Neural progenitor cell (in vitro differentiated cells): ENCODE measurements at regions not wholly inside any gene's neighbourhood (a gene's known extent, or its start where the extent isn't known, plus 50 kb on each side); places are given as distances from the start of the nearest gene placed in this dataset.
A peak's percentile ranks its signal among the peaks of the same experiment; 100 is the strongest.

ENCODE experiments used
- DNase-seq: peaks from one replicate; pipeline ENCODE4 v3.0.0-alpha.2; 2016; ENCODE audit warnings: low spot score
- H2AFZ ChIP-seq: fragments of 200-600 bp; sonication (generic); replicated peaks from 2 replicates; pipeline ENCODE4 v1.6.1; 2016; ENCODE audit warnings: antibody characterized with exemption
- H3F3A ChIP-seq: fragments of 200-600 bp; sonication (generic); 2 replicates; pipeline ENCODE4 v1.6.1; 2016; ENCODE audit warnings: antibody characterized with exemption, low read depth
- H3K27ac ChIP-seq: fragments of 200-600 bp; sonication (generic); 2 replicates; pipeline ENCODE4 v1.5.1; 2016; ENCODE audit warnings: mild to moderate bottlenecking
- H3K27me3 ChIP-seq: fragments of 200-600 bp; sonication (generic); 2 replicates; pipeline ENCODE4 v1.6.1; 2016; ENCODE audit warnings: mild to moderate bottlenecking, moderate library complexity
- H3K36me3 ChIP-seq: fragments of 200-600 bp; sonication (generic); 2 replicates; pipeline ENCODE4 v1.5.1; 2016
- H3K4me1 ChIP-seq: fragments of 200-600 bp; sonication (generic); 2 replicates; pipeline ENCODE4 v1.6.1; 2016; ENCODE audit warnings: mixed run types
- H3K4me2 ChIP-seq: fragments of 200-600 bp; sonication (generic); 2 replicates; pipeline ENCODE4 v1.6.1; 2016
- H3K4me3 ChIP-seq: fragments of 200-600 bp; sonication (generic); 2 replicates; pipeline ENCODE4 v1.5.1; 2016
- H3K79me2 ChIP-seq: fragments of 200-600 bp; sonication (generic); 2 replicates; pipeline ENCODE4 v1.6.1; 2016; ENCODE audit warnings: low read depth
- H3K9ac ChIP-seq: fragments of 200-600 bp; sonication (generic); 2 replicates; pipeline ENCODE4 v1.6.1; 2016
- H3K9me3 ChIP-seq: fragments of 200-600 bp; sonication (generic); 2 replicates; pipeline ENCODE4 v1.5.1; 2016; ENCODE audit warnings: low read depth
- H4K20me1 ChIP-seq: fragments of 200-600 bp; sonication (generic); 2 replicates; pipeline ENCODE4 v1.6.1; 2016; ENCODE audit warnings: low read depth
- H3K27ac Mint-ChIP-seq: 3 replicates; pipeline ENCODE4 v1.8.0; 2021; ENCODE audit warnings: mixed read lengths
- H3K27me3 Mint-ChIP-seq: 2 replicates; pipeline ENCODE4 v1.8.0; 2022; ENCODE audit warnings: low read depth, mild to moderate bottlenecking, inconsistent platforms, moderate library complexity, mixed read lengths; ENCODE audit not compliant: insufficient read depth
- H3K36me3 Mint-ChIP-seq: 3 replicates; pipeline ENCODE4 v1.8.0; 2021; ENCODE audit warnings: mixed read lengths
- H3K4me1 Mint-ChIP-seq: 3 replicates; pipeline ENCODE4 v1.8.0; 2021; ENCODE audit warnings: mixed read lengths
- H3K4me3 Mint-ChIP-seq: 3 replicates; pipeline ENCODE4 v1.8.0; 2021; ENCODE audit warnings: mild to moderate bottlenecking, moderate library complexity, mixed read lengths
- H3K9me3 Mint-ChIP-seq: 3 replicates; pipeline ENCODE4 v1.8.0; 2020; ENCODE audit warnings: mixed read lengths
- CTCF ChIP-seq: fragments of 200-600 bp; sonication (generic); IDR thresholded peaks from 2 replicates; pipeline ENCODE4 v1.5.1; 2017; ENCODE audit warnings: antibody characterized with exemption, mild to moderate bottlenecking
- EZH2 ChIP-seq: fragments of 200-600 bp; sonication (generic); IDR thresholded peaks from 2 replicates; pipeline ENCODE4 v1.6.1; 2017; ENCODE audit warnings: antibody characterized with exemption, mild to moderate bottlenecking, moderate library complexity
- EZH2phosphoT487 ChIP-seq: fragments of 200-600 bp; sonication (generic); IDR thresholded peaks from 2 replicates; pipeline ENCODE4 v1.6.1; 2017; ENCODE audit warnings: antibody characterized with exemption

GRCh38 chr20:23152902-23153301, 66.8 kb upstream of the CD93 start:
- Histone ChIP-seq H3K36me3 (no peaks in the 10 kb centered on the region), H3K79me2 (no peaks in the 10 kb centered on the region), H3K4me2 (no peak overlapping the region), H3K4me3 (no peak overlapping the region), H3K9me3 (no peaks in the 10 kb centered on the region), H3K9ac (no peak overlapping the region), H4K20me1 (no peaks in the 10 kb centered on the region), H3K27me3 (no peaks in the 10 kb centered on the region), H3K4me1 (no peaks in the 10 kb centered on the region), H2AFZ (no peak overlapping the region), H3K27ac (no peak overlapping the region), H3F3A (no peaks in the 10 kb centered on the region)
- no peaks in the 10 kb centered on the region for H3K9me3 Mint-ChIP-seq
- no peak overlapping the region for H3K4me3 Mint-ChIP-seq
- H3K36me3 Mint-ChIP-seq, result no peaks in the 10 kb centered on the region
- DNase-seq, result no peak
- H3K4me1 Mint-ChIP-seq, result peaks cover 9% of the 10 kb centered on the region
- peaks cover 9% of the 10 kb centered on the region for H3K27me3 Mint-ChIP-seq
- no peak overlapping the region for H3K27ac Mint-ChIP-seq
- TF ChIP-seq EZH2 (no peak), CTCF (no peak), EZH2phosphoT487 (no peak)

GRCh38 chr20:23152308-23152892, 66.3 kb upstream of the CD93 start:
- Mint-ChIP-seq H3K36me3 (no peaks in the 10 kb centered on the region), H3K4me1 (peaks cover 9% of the 10 kb centered on the region), H3K27ac (no peak overlapping the region), H3K9me3 (no peaks in the 10 kb centered on the region), H3K27me3 (peaks cover 9% of the 10 kb centered on the region), H3K4me3 (no peak overlapping the region)
- H2AFZ ChIP-seq, result no peak overlapping the region
- no peak overlapping the region for H3K27ac ChIP-seq
- no peaks in the 10 kb centered on the region for H3K27me3 ChIP-seq
- H3K9ac ChIP-seq, result no peak overlapping the region
- TF ChIP-seq CTCF (no peak), EZH2phosphoT487 (no peak)
- H3K4me1 ChIP-seq, result no peaks in the 10 kb centered on the region
- no peaks in the 10 kb centered on the region for H3K36me3 ChIP-seq
- H3F3A ChIP-seq, result no peaks in the 10 kb centered on the region
- no peaks in the 10 kb centered on the region for H3K79me2 ChIP-seq
- no peak overlapping the region for H3K4me2 ChIP-seq
- DNase-seq, result no peak
- H4K20me1 ChIP-seq, result no peaks in the 10 kb centered on the region
- H3K4me3 ChIP-seq, result no peak overlapping the region
- no peaks in the 10 kb centered on the region for H3K9me3 ChIP-seq

GRCh38 chr20:23151885-23152284, 65.8 kb upstream of the CD93 start:
- no peaks in the 10 kb centered on the region for H3K36me3 Mint-ChIP-seq
- Histone ChIP-seq H3K9me3 (no peaks in the 10 kb centered on the region), H3K36me3 (no peaks in the 10 kb centered on the region), H3F3A (no peaks in the 10 kb centered on the region), H3K4me1 (no peaks in the 10 kb centered on the region), H4K20me1 (no peaks in the 10 kb centered on the region), H3K27ac (no peak overlapping the region), H3K9ac (no peak overlapping the region), H3K27me3 (no peaks in the 10 kb centered on the region), H3K4me2 (no peak overlapping the region), H3K79me2 (no peaks in the 10 kb centered on the region), H3K4me3 (no peak overlapping the region), H2AFZ (no peak overlapping the region)
- peaks cover 13% of the 10 kb centered on the region for H3K27me3 Mint-ChIP-seq
- H3K9me3 Mint-ChIP-seq, result no peaks in the 10 kb centered on the region
- H3K27ac Mint-ChIP-seq, result peak overlapping the region; percentile 46
- TF ChIP-seq EZH2, result no peak
- TF ChIP-seq EZH2phosphoT487, result no peak
- no peak for TF ChIP-seq CTCF
- no peak for DNase-seq
- peaks cover 9% of the 10 kb centered on the region for H3K4me1 Mint-ChIP-seq
- no peak overlapping the region for H3K4me3 Mint-ChIP-seq
